C4-2B (cell line): ENCODE measurements at regions not wholly inside any gene's neighbourhood (a gene's known extent, or its start where the extent isn't known, plus 50 kb on each side); places are given as distances from the start of the nearest gene placed in this dataset.

Experiments used
- CTCF ChIP-seq: fragments of 450-650 bp; conservative IDR thresholded peaks from 2 replicates; pipeline ENCODE4 v1.5.1; 2017; ENCODE audit warnings: mild to moderate bottlenecking
- ZFX ChIP-seq: fragments of 450-650 bp; IDR thresholded peaks from 2 replicates; pipeline ENCODE4 v1.6.1; 2017

GRCh38 chr6:40733290-40733689 is 146.1 kb upstream of the LRFN2 start:
- no peak for TF ChIP-seq CTCF
- TF ChIP-seq ZFX: no peak
